GM12872 (cell line): ENCODE measurements at regions not wholly inside any gene's neighbourhood (a gene's known extent, or its start where the extent isn't known, plus 50 kb on each side); places are given as distances from the start of the nearest gene placed in this dataset.

Experiments
- CTCF ChIP-seq: IDR thresholded peaks from 3 replicates; pipeline ENCODE4 v1.5.1; 2011; ENCODE audit warnings: low read depth, mild to moderate bottlenecking, low read length, moderate library complexity; ENCODE audit not compliant: insufficient read depth

GRCh38 chr1:18572022-18572880, 58.4 kb upstream of the PAX7 start:
- TF ChIP-seq CTCF, result no peak

- no peak for TF ChIP-seq CTCF
Measured at GRCh38 chr1:18573170-18573569, 57.5 kb upstream of the PAX7 start.

DNA sequence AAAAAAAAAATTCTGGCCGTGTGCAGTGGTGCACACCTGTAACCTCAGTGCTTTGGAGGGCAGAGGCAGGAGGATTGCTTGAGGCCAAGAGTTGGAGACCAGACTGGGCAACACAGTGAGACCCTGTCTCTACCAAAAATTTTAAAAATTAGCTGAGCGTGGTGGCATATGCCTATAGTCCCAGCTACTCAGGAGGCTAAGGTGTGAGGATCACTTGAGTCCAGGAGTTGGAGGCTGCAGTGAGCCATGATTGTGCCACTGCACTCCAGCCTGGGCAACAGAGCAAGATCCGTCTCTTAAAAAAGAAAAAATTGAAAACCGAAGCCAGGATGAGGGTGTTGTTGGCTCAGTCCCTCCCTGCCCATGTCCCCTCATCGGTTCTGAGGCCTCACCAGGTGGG, 55.9 kb upstream of the PAX7 start:
- no peak for TF ChIP-seq CTCF

DNA sequence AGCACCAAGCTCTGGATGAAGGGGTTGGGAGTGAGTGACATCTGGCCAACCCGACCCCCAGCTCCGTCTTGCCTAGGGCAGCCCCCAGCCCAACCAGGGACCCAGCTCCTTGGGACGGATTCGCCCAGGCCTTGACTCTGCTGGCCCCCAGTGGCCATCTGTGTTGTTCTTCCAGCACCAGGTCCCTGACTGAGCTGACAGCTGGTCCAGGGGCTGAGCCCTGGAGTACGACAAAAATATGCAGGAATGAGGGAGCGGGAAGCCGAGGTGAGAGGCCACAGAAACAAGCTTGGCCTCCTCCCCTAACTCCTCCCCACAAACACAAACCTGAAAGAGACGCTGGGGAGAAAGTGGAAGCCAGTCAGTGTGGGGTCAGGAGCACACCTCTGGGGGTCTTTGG, 55.0 kb upstream of the PAX7 start:
- peak; percentile 72 for TF ChIP-seq CTCF

DNA sequence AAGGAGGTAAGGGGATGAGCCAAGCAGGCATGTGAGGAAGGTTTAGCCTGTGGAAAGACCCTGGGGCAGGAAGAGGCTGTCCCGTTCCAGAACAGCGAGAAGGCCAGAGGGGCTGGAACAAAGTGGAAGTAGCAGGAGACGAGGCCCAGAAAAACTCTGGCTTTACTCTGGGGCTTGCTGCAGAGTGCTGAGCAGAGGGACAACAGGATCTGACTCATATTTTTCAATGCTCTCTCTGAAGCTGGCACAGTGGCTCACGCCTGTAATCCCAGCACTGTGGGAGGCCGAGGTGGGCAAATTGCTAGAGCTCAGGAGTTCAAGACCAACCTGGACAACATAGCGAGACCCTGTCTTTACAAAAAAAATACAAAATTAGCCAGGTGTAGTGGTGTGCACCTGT, 52.4 kb upstream of the PAX7 start:
- no peak for TF ChIP-seq CTCF

DNA sequence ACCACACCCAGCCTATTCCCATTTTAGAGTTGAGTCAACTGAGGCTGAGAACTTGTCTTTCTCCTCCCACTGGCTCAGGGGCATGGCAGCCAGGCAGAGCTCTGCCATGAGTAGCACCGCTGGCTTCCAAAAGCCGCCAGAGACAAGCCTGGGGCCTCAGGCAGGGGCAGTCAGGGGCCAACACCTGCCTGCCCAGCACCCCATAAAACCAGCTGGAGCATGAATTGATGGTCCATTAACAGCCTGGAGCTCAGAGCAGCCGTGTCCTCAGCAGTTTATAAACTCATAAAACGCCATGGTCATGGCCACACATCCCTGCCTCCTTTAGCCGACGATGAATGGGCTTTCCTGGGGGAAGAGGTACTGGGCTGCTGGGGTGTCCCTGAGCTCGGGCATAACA, 50.6 kb upstream of the PAX7 start:
- TF ChIP-seq CTCF, result no peak

DNA sequence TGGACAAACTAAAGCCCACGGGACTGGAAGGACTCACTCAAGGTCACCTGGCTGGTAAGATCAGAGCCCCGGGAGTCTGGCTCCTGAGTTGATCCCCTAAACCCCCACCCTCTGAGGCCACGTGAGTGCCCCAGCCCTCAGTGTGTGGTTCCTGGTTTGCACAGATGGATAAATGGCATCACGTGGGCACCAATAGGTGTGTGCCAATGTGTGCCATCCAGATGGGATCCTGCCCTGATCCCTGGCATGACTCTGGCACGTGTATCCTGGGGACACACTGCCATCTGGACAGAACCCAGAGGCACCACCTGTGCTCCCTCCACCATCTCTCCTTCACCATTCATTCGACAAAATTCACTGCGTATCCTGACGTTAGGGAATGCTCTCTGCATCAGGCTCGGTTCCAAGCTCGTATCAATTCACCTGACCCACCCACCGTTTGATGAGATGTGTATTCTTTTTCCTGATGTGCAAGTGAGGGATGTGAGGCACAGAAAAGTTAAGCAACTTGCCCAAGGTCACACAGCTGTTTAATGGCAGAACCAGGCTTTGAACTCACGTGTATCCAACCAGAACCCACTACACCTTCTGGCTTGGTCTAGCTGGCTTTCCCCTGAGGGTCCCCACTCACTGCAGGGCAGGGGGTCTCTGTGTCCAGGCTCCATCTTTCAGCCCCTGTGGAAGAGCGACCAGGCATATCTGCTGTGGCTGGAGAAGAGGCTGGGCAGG, 49.8 kb upstream of the PAX7 start:
- TF ChIP-seq CTCF, result no peak
